Activated naive CD4-positive, alpha-beta T cell treated with anti-CD3 and anti-CD28 coated beads, Interleukin-2, amount 10 ng/mL, durations not matched to agents 7 days and 5 days (primary cell): ENCODE measurements at regions not wholly inside any gene's neighbourhood (a gene's known extent, or its start where the extent isn't known, plus 50 kb on each side); places are given as distances from the start of the nearest gene placed in this dataset.
"Not testable (repeated sequence)": the region's sequence is repeated elsewhere in the genome, so short reads cannot be mapped to it uniquely, and the experiment has no call there.

Experiments
- CTCF ChIA-PET: fragments of 350-600 bp; sonication (Branson Sonifier 250); formaldehyde crosslinking; loops from one replicate; lab custom pipeline; 2021; ENCODE audit warnings: antibody characterized with exemption; lab: Charles Lee
- DNase-seq: peaks from one replicate; pipeline ENCODE4 v3.0.0-alpha.2; 2020
- H3K27ac Mint-ChIP-seq: one replicate; pipeline ENCODE4 v1.8.0; 2021; ENCODE audit warnings: mild to moderate bottlenecking, moderate library complexity, mixed read lengths
- H3K27me3 Mint-ChIP-seq: one replicate; pipeline ENCODE4 v1.8.0; 2021; ENCODE audit warnings: mild to moderate bottlenecking, mixed read lengths
- H3K36me3 Mint-ChIP-seq: one replicate; pipeline ENCODE4 v1.8.0; 2021; ENCODE audit warnings: mixed read lengths
- H3K4me1 Mint-ChIP-seq: one replicate; pipeline ENCODE4 v1.8.0; 2021; ENCODE audit warnings: mixed read lengths
- H3K4me3 Mint-ChIP-seq: one replicate; pipeline ENCODE4 v1.8.0; 2021; ENCODE audit warnings: mild to moderate bottlenecking, moderate library complexity, mixed read lengths
- H3K9me3 Mint-ChIP-seq: one replicate; pipeline ENCODE4 v1.8.0; 2021; ENCODE audit warnings: mixed read lengths

GRCh38 chr16:52350031-52350642 lies 196.8 kb downstream of the TOX3 start:
- Mint-ChIP-seq H3K4me3 (no peak overlapping the region), H3K27ac (no peak overlapping the region), H3K4me1 (no peaks in the 10 kb centered on the region), H3K27me3 (no peaks in the 10 kb centered on the region), H3K9me3 (peaks cover 8% of the 10 kb centered on the region), H3K36me3 (no peaks in the 10 kb centered on the region)
- no peak for DNase-seq
- CTCF ChIA-PET: no interaction called here

- CTCF ChIA-PET: no interaction called here
- Mint-ChIP-seq H3K4me3 (no peak overlapping the region), H3K36me3 (no peaks in the 10 kb centered on the region), H3K4me1 (no peaks in the 10 kb centered on the region), H3K9me3 (peaks cover 4% of the 10 kb centered on the region), H3K27me3 (no peaks in the 10 kb centered on the region), H3K27ac (no peak overlapping the region)
- DNase-seq: no peak
Measured at GRCh38 chr16:52346709-52347108, 200.2 kb downstream of the TOX3 start.

- CTCF ChIA-PET, H3K27ac Mint-ChIP-seq, H3K27me3 Mint-ChIP-seq, H3K4me3 Mint-ChIP-seq, H3K36me3 Mint-ChIP-seq, DNase-seq, H3K4me1 Mint-ChIP-seq: not testable (repeated sequence)
- H3K9me3 Mint-ChIP-seq: peaks cover 18% of the 10 kb centered on the region
Measured at GRCh38 chr16:52333673-52334072, 213.3 kb downstream of the TOX3 start.

- CTCF ChIA-PET: no interaction called here
- Mint-ChIP-seq H3K36me3 (no peaks in the 10 kb centered on the region), H3K9me3 (peaks cover 8% of the 10 kb centered on the region), H3K4me1 (no peaks in the 10 kb centered on the region), H3K4me3 (no peak overlapping the region), H3K27me3 (no peaks in the 10 kb centered on the region), H3K27ac (no peak overlapping the region)
- DNase-seq: no peak
Measured at GRCh38 chr16:52320930-52321439, 226.0 kb downstream of the TOX3 start.

- Mint-ChIP-seq H3K4me1 (no peaks in the 10 kb centered on the region), H3K36me3 (no peaks in the 10 kb centered on the region), H3K27ac (no peak overlapping the region), H3K4me3 (no peak overlapping the region), H3K9me3 (peaks cover 13% of the 10 kb centered on the region), H3K27me3 (no peaks in the 10 kb centered on the region)
- CTCF ChIA-PET: no interaction called here
- DNase-seq: no peak
Measured at GRCh38 chr16:52318302-52319009, 228.5 kb downstream of the TOX3 start.

- CTCF ChIA-PET: no interaction called here
- no peaks in the 10 kb centered on the region for H3K36me3 Mint-ChIP-seq
- H3K27me3 Mint-ChIP-seq: no peaks in the 10 kb centered on the region
- H3K4me3 Mint-ChIP-seq: no peak overlapping the region
- peaks cover 7% of the 10 kb centered on the region for H3K9me3 Mint-ChIP-seq
- no peak overlapping the region for H3K27ac Mint-ChIP-seq
- no peak for DNase-seq
- H3K4me1 Mint-ChIP-seq: no peaks in the 10 kb centered on the region
Measured at GRCh38 chr16:52316241-52316640, 230.7 kb downstream of the TOX3 start.

GRCh38 chr16:52312716-52313115 lies 234.2 kb downstream of the TOX3 start:
- Mint-ChIP-seq H3K27ac (no peak overlapping the region), H3K4me3 (no peak overlapping the region), H3K4me1 (no peaks in the 10 kb centered on the region), H3K9me3 (peaks cover 7% of the 10 kb centered on the region), H3K36me3 (no peaks in the 10 kb centered on the region), H3K27me3 (no peaks in the 10 kb centered on the region)
- CTCF ChIA-PET: no interaction called here
- DNase-seq: no peak

- Mint-ChIP-seq H3K27ac (no peak overlapping the region), H3K27me3 (no peaks in the 10 kb centered on the region), H3K4me1 (no peaks in the 10 kb centered on the region), H3K9me3 (peaks cover 2% of the 10 kb centered on the region), H3K4me3 (no peak overlapping the region), H3K36me3 (no peaks in the 10 kb centered on the region)
- CTCF ChIA-PET: no interaction called here
- no peak for DNase-seq
Measured at GRCh38 chr16:52309446-52310416, 237.2 kb downstream of the TOX3 start.

GRCh38 chr16:52308051-52308450 lies 238.9 kb downstream of the TOX3 start:
- H3K4me3 Mint-ChIP-seq: no peak overlapping the region
- no peak overlapping the region for H3K27ac Mint-ChIP-seq
- no peaks in the 10 kb centered on the region for H3K4me1 Mint-ChIP-seq
- DNase-seq: no peak
- no peaks in the 10 kb centered on the region for H3K9me3 Mint-ChIP-seq
- no peaks in the 10 kb centered on the region for H3K36me3 Mint-ChIP-seq
- CTCF ChIA-PET: no interaction called here
- H3K27me3 Mint-ChIP-seq: no peaks in the 10 kb centered on the region

- Mint-ChIP-seq H3K36me3 (no peaks in the 10 kb centered on the region), H3K4me1 (no peaks in the 10 kb centered on the region)
- CTCF ChIA-PET: no interaction called here
Measured at GRCh38 chr16:52301026-52301425, 245.9 kb downstream of the TOX3 start.

GRCh38 chr16:52298769-52299168 lies 248.2 kb downstream of the TOX3 start:
- H3K36me3 Mint-ChIP-seq: no peaks in the 10 kb centered on the region
- no peak overlapping the region for H3K4me3 Mint-ChIP-seq
- H3K4me1 Mint-ChIP-seq: no peaks in the 10 kb centered on the region
- no peaks in the 10 kb centered on the region for H3K27me3 Mint-ChIP-seq
- CTCF ChIA-PET: no interaction called here
- no peak for DNase-seq
- peaks cover 3% of the 10 kb centered on the region for H3K9me3 Mint-ChIP-seq
- no peak overlapping the region for H3K27ac Mint-ChIP-seq

More at GRCh38 chr16:52301026-52301425, 245.9 kb downstream of the TOX3 start:
- Mint-ChIP-seq H3K27ac (no peak overlapping the region), H3K9me3 (peaks cover 3% of the 10 kb centered on the region), H3K4me3 (no peak overlapping the region), H3K27me3 (no peaks in the 10 kb centered on the region)
- DNase-seq: no peak

- H3K27ac Mint-ChIP-seq: not testable (repeated sequence)
Measured at GRCh38 chr16:52296706-52297315, 250.1 kb downstream of the TOX3 start.

GRCh38 chr16:52296076-52296475 lies 250.9 kb downstream of the TOX3 start:
- no peaks in the 10 kb centered on the region for H3K4me1 Mint-ChIP-seq
- no peak overlapping the region for H3K27ac Mint-ChIP-seq
- CTCF ChIA-PET: no interaction called here
- H3K4me3 Mint-ChIP-seq: no peak overlapping the region
- DNase-seq: no peak
- H3K9me3 Mint-ChIP-seq: peaks cover 3% of the 10 kb centered on the region
- H3K36me3 Mint-ChIP-seq: no peaks in the 10 kb centered on the region
- no peaks in the 10 kb centered on the region for H3K27me3 Mint-ChIP-seq

More at GRCh38 chr16:52296706-52297315, 250.1 kb downstream of the TOX3 start:
- H3K4me3 Mint-ChIP-seq, CTCF ChIA-PET, H3K27me3 Mint-ChIP-seq, H3K4me1 Mint-ChIP-seq, DNase-seq, H3K9me3 Mint-ChIP-seq, H3K36me3 Mint-ChIP-seq: not testable (repeated sequence)

GRCh38 chr16:52294660-52295059 lies 252.3 kb downstream of the TOX3 start:
- Mint-ChIP-seq H3K36me3 (no peaks in the 10 kb centered on the region), H3K27ac (no peak overlapping the region), H3K9me3 (peaks cover 3% of the 10 kb centered on the region), H3K27me3 (no peaks in the 10 kb centered on the region), H3K4me1 (no peaks in the 10 kb centered on the region), H3K4me3 (no peak overlapping the region)
- DNase-seq: no peak
- CTCF ChIA-PET: no interaction called here
